Stimulated activated CD4-positive, alpha-beta T cell treated with anti-CD3 and anti-CD28 coated beads, Interleukin-2, amount 100 ng/mL, for 24 hours (primary cell): ENCODE measurements at regions not wholly inside any gene's neighbourhood (a gene's known extent, or its start where the extent isn't known, plus 50 kb on each side); places are given as distances from the start of the nearest gene placed in this dataset.
"Not testable (repeated sequence)": the region's sequence is repeated elsewhere in the genome, so short reads cannot be mapped to it uniquely, and the experiment has no call there.

Experiments used
- DNase-seq, 2 donors: peaks; one replicate each; pipeline ENCODE4 v3.0.0-alpha.2; 2020

- DNase-seq: not testable (repeated sequence)
Observed at GRCh38 chr4:190118519-190118918, 54.2 kb downstream of the DBET start.

GRCh38 chr4:190119474-190119873 lies 54.1 kb upstream of the DUX4 start:
- DNase-seq: not testable (repeated sequence)

- DNase-seq: peak in 1 of 2 donors; percentile 41
Observed at GRCh38 chr4:190120111-190120514, 53.5 kb upstream of the DUX4 start.

GRCh38 chr4:190120537-190121001 lies 53.0 kb upstream of the DUX4 start:
- peak in 1 of 2 donors; percentile 29 for DNase-seq

- not testable (repeated sequence) for DNase-seq
Observed at GRCh38 chr4:190121076-190121671, 52.4 kb upstream of the DUX4 start.

GRCh38 chr4:190121759-190122158 lies 51.8 kb upstream of the DUX4 start:
- no peak for DNase-seq

- DNase-seq: peak in 1 of 2 donors; percentile 63
Observed at GRCh38 chr4:190122161-190123142, 51.1 kb upstream of the DUX4 start.
